ENCODE measurements at regions not wholly inside any gene's neighbourhood (a gene's known extent, or its start where the extent isn't known, plus 50 kb on each side); places are given as distances from the start of the nearest gene placed in this dataset.

- TF ChIP-seq GMEB1 (CRISPR knock-in tag; IDR thresholded peaks at IDR 0.05), result 0 out of 2 replicates have a peak, but pooled peaks have one; percentile 12
- TF ChIP-seq NR4A1 (CRISPR knock-in tag; IDR thresholded peaks at IDR 0.05), result no peak
- 0 out of 2 replicates have a peak, but pooled peaks have one; percentile 50 for TF ChIP-seq NR4A1 (tag; IDR thresholded peaks at IDR 0.05)
- 0 out of 2 replicates have a peak, but pooled peaks have one; percentile 49 for TF ChIP-seq PTTG1 (tag; IDR thresholded peaks at IDR 0.05; ENCODE audit: low read depth)
- TF ChIP-seq ZNF316 (IDR thresholded peaks at IDR 0.05), result peak; percentile 95
- no peak for TF ChIP-seq SRSF1 (IDR thresholded peaks at IDR 0.05; ENCODE audit: low read depth, low read length)
- TF ChIP-seq MAFF (IDR thresholded peaks at IDR 0.05; ENCODE audit: low read length), result peak; percentile 81
- TF ChIP-seq NFIC (IDR thresholded peaks at IDR 0.05), result peak; percentile 78
- no peak for TF ChIP-seq CAMTA2 (CRISPR knock-in tag; conservative IDR thresholded peaks at IDR 0.05)
- TF ChIP-seq ESRRA (IDR thresholded peaks at IDR 0.05; ENCODE audit: borderline replicate concordance, low read depth), result no peak
- TF ChIP-seq, protein P1, sequence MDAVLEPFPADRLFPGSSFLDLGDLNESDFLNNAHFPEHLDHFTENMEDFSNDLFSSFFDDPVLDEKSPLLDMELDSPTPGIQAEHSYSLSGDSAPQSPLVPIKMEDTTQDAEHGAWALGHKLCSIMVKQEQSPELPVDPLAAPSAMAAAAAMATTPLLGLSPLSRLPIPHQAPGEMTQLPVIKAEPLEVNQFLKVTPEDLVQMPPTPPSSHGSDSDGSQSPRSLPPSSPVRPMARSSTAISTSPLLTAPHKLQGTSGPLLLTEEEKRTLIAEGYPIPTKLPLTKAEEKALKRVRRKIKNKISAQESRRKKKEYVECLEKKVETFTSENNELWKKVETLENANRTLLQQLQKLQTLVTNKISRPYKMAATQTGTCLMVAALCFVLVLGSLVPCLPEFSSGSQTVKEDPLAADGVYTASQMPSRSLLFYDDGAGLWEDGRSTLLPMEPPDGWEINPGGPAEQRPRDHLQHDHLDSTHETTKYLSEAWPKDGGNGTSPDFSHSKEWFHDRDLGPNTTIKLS (IDR thresholded peaks at IDR 0.05; ENCODE audit: borderline replicate concordance, low read depth), result no peak
- TF ChIP-seq RAD21 (CRISPR knock-in tag; conservative IDR thresholded peaks at IDR 0.05 in 1 of 2, IDR thresholded peaks at IDR 0.05 in 1 of 2), result peak; percentile 81 to 86
- TF ChIP-seq SMAD4 (CRISPR knock-in tag; conservative IDR thresholded peaks at IDR 0.05), result peak; percentile 67
- TF ChIP-seq TFAP4 (CRISPR knock-in tag; IDR thresholded peaks at IDR 0.05; ENCODE audit: borderline replicate concordance), result 0 out of 2 replicates have a peak, but pooled peaks have one; percentile 16
- TF ChIP-seq ATF1 (CRISPR knock-in tag; IDR thresholded peaks at IDR 0.05), result no peak
- 0 out of 2 replicates have a peak, but pooled peaks have one; percentile 37 for TF ChIP-seq ATF1 (tag; IDR thresholded peaks at IDR 0.05)
- peak; percentile 91 for TF ChIP-seq NFE2 (IDR thresholded peaks at IDR 0.05; ENCODE audit: low read depth)
- TF ChIP-seq KLF13 (tag; IDR thresholded peaks at IDR 0.05; ENCODE audit: borderline replicate concordance, low read depth), result peak; percentile 55; the same call in 1 of the 2 replicates
- no peak for TF ChIP-seq ZBTB8A (IDR thresholded peaks at IDR 0.05; ENCODE audit: partially characterized antibody)
- TF ChIP-seq BACH1 (tag; IDR thresholded peaks at IDR 0.05), result peak; percentile 92
- TF ChIP-seq ZNF41 (CRISPR knock-in tag; conservative IDR thresholded peaks at IDR 0.05), result 0 out of 2 replicates have a peak, but pooled peaks have one; percentile 31
- peak; percentile 51; the same call in 1 of the 2 replicates for TF ChIP-seq HDAC8 (tag; IDR thresholded peaks at IDR 0.05)
- TF ChIP-seq DEAF1 (CRISPR knock-in tag; IDR thresholded peaks at IDR 0.05), result peak; percentile 69
- peak; percentile 25; the same call in 1 of the 2 replicates for TF ChIP-seq CTBP1 (IDR thresholded peaks at IDR 0.05; ENCODE audit: borderline replicate concordance)
Observed at GRCh38 chr11:88434333-88434976, 96.9 kb upstream of the CTSC start (continued).
